H9 (cell line): ENCODE measurements at regions not wholly inside any gene's neighbourhood (a gene's known extent, or its start where the extent isn't known, plus 50 kb on each side); places are given as distances from the start of the nearest gene placed in this dataset.

Experiments
- DNase-seq: peaks from one replicate; pipeline ENCODE4 v3.0.0-alpha.2; 2017
- H2AFZ ChIP-seq: one replicate; pipeline ENCODE4 v1.6.1; 2013; ENCODE audit warnings: mild to moderate bottlenecking, low read length, control low read depth, moderate library complexity
- H2AK5ac ChIP-seq: 2 replicates; pipeline ENCODE4 v1.6.1; 2013; ENCODE audit warnings: low read length, control low read depth, mixed read lengths; ENCODE audit not compliant: insufficient read length
- H2BK120ac ChIP-seq: one replicate; pipeline ENCODE4 v1.6.1; 2013; ENCODE audit warnings: low read depth, mild to moderate bottlenecking, low read length, control low read depth, inconsistent platforms; ENCODE audit not compliant: poor library complexity, severe bottlenecking
- H2BK12ac ChIP-seq: 2 replicates; pipeline ENCODE4 v1.6.1; 2013; ENCODE audit warnings: low read length, control low read depth, mixed read lengths, low read depth; ENCODE audit not compliant: insufficient read length
- H2BK15ac ChIP-seq: 2 replicates; pipeline ENCODE4 v1.6.1; 2013; ENCODE audit warnings: low read depth, low read length, control low read depth
- H2BK20ac ChIP-seq: one replicate; pipeline ENCODE4 v1.6.1; 2013; ENCODE audit warnings: low read depth, mild to moderate bottlenecking, low read length, control low read depth, inconsistent platforms; ENCODE audit not compliant: poor library complexity, severe bottlenecking
- H2BK5ac ChIP-seq: 2 replicates; pipeline ENCODE4 v1.6.1; 2013; ENCODE audit warnings: low read length, control low read depth, mixed read lengths; ENCODE audit not compliant: insufficient read length
- H3K14ac ChIP-seq: 2 replicates; pipeline ENCODE4 v1.6.1; 2013; ENCODE audit warnings: low read length, control low read depth; ENCODE audit not compliant: insufficient read depth
- H3K18ac ChIP-seq: 2 replicates; pipeline ENCODE4 v1.6.1; 2013; ENCODE audit warnings: low read depth, mild to moderate bottlenecking, mixed read lengths, low read length, control low read depth; ENCODE audit not compliant: insufficient read length
- H3K23ac ChIP-seq: 2 replicates; pipeline ENCODE4 v1.6.1; 2013; ENCODE audit warnings: low read length, control low read depth, mixed read lengths, low read depth; ENCODE audit not compliant: insufficient read length
- H3K23me2 ChIP-seq: 2 replicates; pipeline ENCODE4 v1.6.1; 2013; ENCODE audit warnings: low read depth, mild to moderate bottlenecking, mixed read lengths, low read length, control low read depth; ENCODE audit not compliant: insufficient read length, poor library complexity, severe bottlenecking
- H3K27ac ChIP-seq: 2 replicates; pipeline ENCODE4 v1.5.1; 2013; ENCODE audit warnings: low read length, control low read depth, mixed read lengths, low read depth; ENCODE audit not compliant: insufficient read length
- H3K27me3 ChIP-seq: 2 replicates; pipeline ENCODE4 v1.6.1; 2013; ENCODE audit warnings: low read length, control low read depth, inconsistent platforms; ENCODE audit not compliant: insufficient read depth
- H3K4ac ChIP-seq: 2 replicates; pipeline ENCODE4 v1.6.1; 2013; ENCODE audit warnings: low read depth, mild to moderate bottlenecking, control low read depth, inconsistent platforms, low read length, moderate library complexity
- H3K4me1 ChIP-seq: 2 replicates; pipeline ENCODE4 v1.6.1; 2013; ENCODE audit warnings: low read length, control low read depth, inconsistent platforms; ENCODE audit not compliant: insufficient read depth
- H3K4me2 ChIP-seq: 2 replicates; pipeline ENCODE4 v1.6.1; 2013; ENCODE audit warnings: low read length, control low read depth, mixed read lengths; ENCODE audit not compliant: insufficient read length, insufficient read depth
- H3K56ac ChIP-seq: 2 replicates; pipeline ENCODE4 v1.6.1; 2013; ENCODE audit warnings: low read depth, mild to moderate bottlenecking, mixed read lengths, low read length, control low read depth; ENCODE audit not compliant: insufficient read length
- H3K79me1 ChIP-seq: 2 replicates; pipeline ENCODE4 v1.6.1; 2013; ENCODE audit warnings: low read depth, mild to moderate bottlenecking, moderate library complexity, low read length, control low read depth, inconsistent platforms; ENCODE audit not compliant: insufficient read depth, poor library complexity, severe bottlenecking
- H3K79me2 ChIP-seq: 2 replicates; pipeline ENCODE4 v1.6.1; 2013; ENCODE audit warnings: low read length, control low read depth, inconsistent platforms; ENCODE audit not compliant: insufficient read depth
- H3K9ac ChIP-seq: 2 replicates; pipeline ENCODE4 v1.6.1; 2013; ENCODE audit warnings: low read length, control low read depth, mixed read lengths; ENCODE audit not compliant: insufficient read length; ENCODE audit errors: extremely low read depth
- H3K9me3 ChIP-seq: one replicate; pipeline ENCODE4 v1.6.1; 2013; ENCODE audit warnings: low read depth, low read length, inconsistent platforms; ENCODE audit not compliant: control insufficient read depth
- H3T11ph ChIP-seq: one replicate; pipeline ENCODE4 v1.6.1; 2013; ENCODE audit warnings: mild to moderate bottlenecking, low read length, control low read depth, inconsistent platforms
- H4K20me1 ChIP-seq: one replicate; pipeline ENCODE4 v1.6.1; 2013; ENCODE audit not compliant: control insufficient read depth, insufficient read length, insufficient read depth
- H4K5ac ChIP-seq: 2 replicates; pipeline ENCODE4 v1.6.1; 2013; ENCODE audit warnings: low read depth, mild to moderate bottlenecking, mixed read lengths, low read length, control low read depth; ENCODE audit not compliant: insufficient read length
- H4K8ac ChIP-seq: replicated peaks from 2 replicates; pipeline ENCODE4 v1.6.1; 2013; ENCODE audit warnings: low read length, control low read depth, mixed read lengths, low read depth; ENCODE audit not compliant: insufficient read length
- H4K91ac ChIP-seq: 2 replicates; pipeline ENCODE4 v1.6.1; 2013; ENCODE audit warnings: low read depth, mild to moderate bottlenecking, moderate library complexity, mixed read lengths, low read length, control low read depth; ENCODE audit not compliant: insufficient read length
- H3K27ac Mint-ChIP-seq, 3 experiments: 2 replicates in 2 of 3; 3 replicates in 1 of 3; pipeline ENCODE4 v1.8.0; 2020 to 2021; ENCODE audit warnings: mixed read lengths in 3 of 3, mild to moderate bottlenecking in 1 of 3, moderate library complexity in 1 of 3
- H3K27me3 Mint-ChIP-seq: 2 replicates; pipeline ENCODE4 v1.8.0; 2021; ENCODE audit warnings: low read depth, mild to moderate bottlenecking, moderate library complexity, mixed read lengths
- H3K36me3 Mint-ChIP-seq, 3 experiments: 2 replicates in 2 of 3; 3 replicates in 1 of 3; pipeline ENCODE4 v1.8.0; 2020 to 2021; ENCODE audit warnings: low read depth in 3 of 3, mixed read lengths in 3 of 3; ENCODE audit not compliant: insufficient read depth in 1 of 3
- H3K4me1 Mint-ChIP-seq, 2 experiments: 2 replicates each; pipeline ENCODE4 v1.8.0; 2020; ENCODE audit warnings: mixed read lengths in 2 of 2
- H3K4me3 Mint-ChIP-seq, 2 experiments: 2 replicates in 1 of 2; 3 replicates in 1 of 2; pipeline ENCODE4 v1.8.0; 2020 to 2021; ENCODE audit warnings: mild to moderate bottlenecking in 2 of 2, mixed read lengths in 2 of 2, moderate library complexity in 1 of 2
- H3K9me3 Mint-ChIP-seq, 2 experiments: 2 replicates in 1 of 2; 3 replicates in 1 of 2; pipeline ENCODE4 v1.8.0; 2020; ENCODE audit warnings: mild to moderate bottlenecking in 2 of 2, mixed read lengths in 2 of 2, moderate library complexity in 1 of 2
- CTCF ChIP-seq: fragments of 200-600 bp; sonication (generic); conservative IDR thresholded peaks from 3 replicates; pipeline ENCODE4 v1.8.0; 2021; ENCODE audit warnings: antibody characterized with exemption, mild to moderate bottlenecking
- WGBS: extraction: QIAGEN DNeasy Blood & Tissue Kit; methylation state at CpG from one replicate; pipeline ENCODE4 v1.1.7; 2013; ENCODE audit warnings: missing lambda C conversion rate, low lambda C conversion rate, mixed read lengths; ENCODE audit not compliant: insufficient read length; ENCODE audit errors: extremely low coverage; 5-methylcytosine and 5-hydroxymethylcytosine counted together

- Histone ChIP-seq H2BK15ac (no peak overlapping the region), H2BK12ac (no peak overlapping the region), H2AFZ (no peak overlapping the region), H3K27ac (no peak overlapping the region), H3K4me1 (no peaks in the 10 kb centered on the region), H4K8ac (no peak overlapping the region), H3K79me2 (no peaks in the 10 kb centered on the region), H4K5ac (no peak overlapping the region), H3K4ac (no peak overlapping the region), H2BK120ac (no peak overlapping the region), H3K14ac (no peak overlapping the region), H3T11ph (no peak overlapping the region), H4K91ac (no peak overlapping the region), H3K23ac (no peak overlapping the region), H3K9me3 (no peaks in the 10 kb centered on the region), H2BK5ac (no peak overlapping the region), H2BK20ac (no peak overlapping the region), H3K18ac (no peak overlapping the region), H3K27me3 (no peaks in the 10 kb centered on the region), H3K4me2 (no peak overlapping the region), H3K9ac (no peak overlapping the region), H4K20me1 (no peaks in the 10 kb centered on the region), H3K23me2 (no peaks in the 10 kb centered on the region), H3K56ac (no peak overlapping the region), H2AK5ac (no peak overlapping the region), H3K79me1 (no peaks in the 10 kb centered on the region)
- Mint-ChIP-seq H3K9me3 (peaks cover 0 to 4% of the 10 kb centered on the region in 2 experiments; a peak in 2 of 5 replicates), H3K27me3 (no peaks in the 10 kb centered on the region; the same call in none of the 2 replicates), H3K4me1 (peaks cover 0 to 3% of the 10 kb centered on the region in 2 experiments; a peak in 2 of 4 replicates), H3K36me3 (no peaks in the 10 kb centered on the region), H3K27ac (no peak overlapping the region), H3K4me3 (no peak overlapping the region)
- no peak for TF ChIP-seq CTCF
- WGBS, result no CpG with 5 or more reads among the region's 3 CpGs
- no peak for DNase-seq
Observed at GRCh38 chr14:98733536-98733935, 538.5 kb downstream of the BCL11B start.
